ENCODE measurements at regions not wholly inside any gene's neighbourhood (a gene's known extent, or its start where the extent isn't known, plus 50 kb on each side); places are given as distances from the start of the nearest gene placed in this dataset.
"Not testable (repeated sequence)": the region's sequence is repeated elsewhere in the genome, so short reads cannot be mapped to it uniquely, and the experiment has no call there.

- no peak overlapping the region for H3K4me3 ChIP-seq (ENCODE audit: low read depth, low read length)
- TF ChIP-seq, protein P1, sequence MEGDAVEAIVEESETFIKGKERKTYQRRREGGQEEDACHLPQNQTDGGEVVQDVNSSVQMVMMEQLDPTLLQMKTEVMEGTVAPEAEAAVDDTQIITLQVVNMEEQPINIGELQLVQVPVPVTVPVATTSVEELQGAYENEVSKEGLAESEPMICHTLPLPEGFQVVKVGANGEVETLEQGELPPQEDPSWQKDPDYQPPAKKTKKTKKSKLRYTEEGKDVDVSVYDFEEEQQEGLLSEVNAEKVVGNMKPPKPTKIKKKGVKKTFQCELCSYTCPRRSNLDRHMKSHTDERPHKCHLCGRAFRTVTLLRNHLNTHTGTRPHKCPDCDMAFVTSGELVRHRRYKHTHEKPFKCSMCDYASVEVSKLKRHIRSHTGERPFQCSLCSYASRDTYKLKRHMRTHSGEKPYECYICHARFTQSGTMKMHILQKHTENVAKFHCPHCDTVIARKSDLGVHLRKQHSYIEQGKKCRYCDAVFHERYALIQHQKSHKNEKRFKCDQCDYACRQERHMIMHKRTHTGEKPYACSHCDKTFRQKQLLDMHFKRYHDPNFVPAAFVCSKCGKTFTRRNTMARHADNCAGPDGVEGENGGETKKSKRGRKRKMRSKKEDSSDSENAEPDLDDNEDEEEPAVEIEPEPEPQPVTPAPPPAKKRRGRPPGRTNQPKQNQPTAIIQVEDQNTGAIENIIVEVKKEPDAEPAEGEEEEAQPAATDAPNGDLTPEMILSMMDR (IDR thresholded peaks at IDR 0.05; ENCODE audit: insufficient read depth, low read depth, low read length), result no peak
- DNase-seq (ENCODE audit: low read depth), result no peak
Measured at GRCh38 chr10:30722956-30723620, 93.5 kb upstream of the LYZL2 start.

GRCh38 chr10:30719832-30720231, 90.3 kb upstream of the LYZL2 start:
- H3K4me3 ChIP-seq (ENCODE audit: low read depth, low read length), result no peak overlapping the region
- TF ChIP-seq, protein P1 (IDR thresholded peaks at IDR 0.05; ENCODE audit: insufficient read depth, low read depth, low read length), result no peak
- DNase-seq (ENCODE audit: low read depth), result no peak

DNA sequence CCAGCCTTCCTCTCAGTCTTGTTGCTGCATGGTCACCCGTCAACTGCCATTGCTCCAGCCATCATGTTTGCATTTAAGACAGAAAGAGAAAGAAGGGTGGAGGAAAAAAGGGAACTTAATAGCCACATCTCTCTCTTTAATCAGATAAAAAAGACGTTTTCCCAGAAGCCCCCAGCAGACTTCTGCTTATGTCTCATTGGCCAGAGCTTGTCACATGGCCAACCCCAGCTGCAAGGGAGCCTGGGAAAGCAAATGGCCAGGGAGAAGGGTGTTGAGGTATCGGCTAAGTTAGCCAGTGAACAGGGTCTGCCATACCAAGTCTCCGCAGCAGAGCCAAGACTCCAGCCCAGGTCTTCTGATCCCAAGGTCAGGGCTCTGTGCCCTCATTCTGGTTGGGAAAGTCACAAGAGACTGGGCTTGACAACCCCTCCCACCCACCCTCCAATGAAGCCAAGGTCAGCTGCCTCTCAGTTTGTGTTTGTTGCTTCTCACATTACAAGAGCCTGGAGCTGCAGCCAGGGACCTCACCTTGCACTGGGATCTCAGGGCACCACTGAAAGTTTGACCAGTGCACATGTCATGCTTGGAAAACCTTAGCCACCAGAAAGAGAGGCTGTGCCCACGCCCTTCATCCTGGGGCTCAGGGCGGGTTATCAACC, 80.3 kb upstream of the LYZL2 start:
- DNase-seq (ENCODE audit: low read depth), result no peak
- no peak overlapping the region for H3K4me3 ChIP-seq (ENCODE audit: low read depth, low read length)
- TF ChIP-seq, protein P1 (IDR thresholded peaks at IDR 0.05; ENCODE audit: insufficient read depth, low read depth, low read length), result no peak

DNA sequence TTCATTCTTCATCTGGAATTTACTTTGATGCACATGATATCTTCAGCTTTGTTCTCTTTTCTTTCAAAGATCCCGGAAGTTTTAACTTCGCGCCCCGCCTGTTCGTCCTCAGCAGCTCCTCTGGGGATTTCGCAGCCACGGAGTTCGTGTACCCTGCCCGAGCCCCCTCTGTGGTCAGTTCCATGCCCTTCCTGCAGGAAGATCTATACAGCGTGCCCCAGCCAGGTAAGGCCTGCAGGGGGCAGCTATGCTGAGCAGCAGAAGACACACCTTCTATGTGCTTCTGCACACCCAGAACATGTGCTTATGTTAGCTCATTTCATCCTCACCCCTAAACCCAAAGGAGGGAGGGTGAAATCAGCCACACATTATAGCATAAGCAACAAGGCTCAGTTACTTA, 79.7 kb upstream of the LYZL2 start:
- TF ChIP-seq, protein P1 (IDR thresholded peaks at IDR 0.05; ENCODE audit: insufficient read depth, low read depth, low read length), result no peak
- no peak overlapping the region for H3K4me3 ChIP-seq (ENCODE audit: low read depth, low read length)
- no peak for DNase-seq (ENCODE audit: low read depth)

GRCh38 chr10:30708234-30708633, 78.7 kb upstream of the LYZL2 start:
- no peak for DNase-seq (ENCODE audit: low read depth)
- TF ChIP-seq, protein P1 (IDR thresholded peaks at IDR 0.05; ENCODE audit: insufficient read depth, low read depth, low read length), result no peak
- no peak overlapping the region for H3K4me3 ChIP-seq (ENCODE audit: low read depth, low read length)

DNA sequence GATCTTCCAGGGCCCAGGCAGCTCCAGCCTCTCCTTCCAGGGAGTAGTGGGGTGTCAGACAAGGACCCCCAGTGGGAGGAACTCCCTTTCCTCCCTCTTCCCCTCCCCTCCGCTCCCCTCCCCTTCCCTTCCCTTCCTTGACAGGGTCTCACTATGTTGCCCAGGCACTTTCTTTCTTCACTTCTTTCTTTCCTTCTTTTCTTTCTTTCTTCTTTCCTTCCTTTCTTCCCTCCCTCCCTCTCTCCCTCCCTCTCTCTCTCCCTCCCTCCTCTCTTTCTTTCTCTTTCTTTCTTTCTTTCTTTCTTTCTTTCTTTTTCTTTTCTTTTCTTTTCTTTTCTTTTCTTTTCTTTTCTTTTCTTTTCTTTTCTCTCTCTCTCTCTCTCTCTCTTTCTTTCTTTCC, 76.6 kb upstream of the LYZL2 start:
- DNase-seq (ENCODE audit: low read depth); H3K4me3 ChIP-seq (ENCODE audit: low read depth, low read length): not testable (repeated sequence)

GRCh38 chr10:30705625-30706149, 76.1 kb upstream of the LYZL2 start:
- H3K4me3 ChIP-seq (ENCODE audit: low read depth, low read length), result no peak overlapping the region
- TF ChIP-seq, protein P1 (IDR thresholded peaks at IDR 0.05; ENCODE audit: insufficient read depth, low read depth, low read length), result no peak
- DNase-seq (ENCODE audit: low read depth), result no peak

Data from fibroblast of villous mesenchyme (primary cell).